GM12878 (cell line): ENCODE measurements at regions not wholly inside any gene's neighbourhood (a gene's known extent, or its start where the extent isn't known, plus 50 kb on each side); places are given as distances from the start of the nearest gene placed in this dataset.

Experiments
- CHD2 ChIP-seq: IDR thresholded peaks from 2 replicates; pipeline ENCODE4 v1.6.1; 2011; ENCODE audit warnings: low read depth, low read length, improper control_type of control experiment, borderline replicate concordance
- CTCF ChIP-seq, 3 experiments: IDR thresholded peaks in 2 of 3; conservative IDR thresholded peaks in 1 of 3; 2 replicates each; pipeline ENCODE4 v1.5.1; 2011; ENCODE audit warnings: low read depth in 3 of 3, low read length in 3 of 3, mild to moderate bottlenecking in 3 of 3, control low read depth in 2 of 3, moderate library complexity in 2 of 3, inconsistent platforms in 1 of 3, mixed read lengths in 1 of 3; ENCODE audit not compliant: control insufficient read depth in 2 of 3, insufficient read depth in 1 of 3; ENCODE audit errors: extremely low read depth in 1 of 3
- EP300 ChIP-seq, 2 experiments: fragments of 150-350 bp in 1 of 2; IDR thresholded peaks; 2 replicates each; pipeline ENCODE4 v1.6.1; 2011 to 2012; ENCODE audit warnings: low read depth in 2 of 2, low read length in 2 of 2, borderline replicate concordance in 1 of 2, improper control_type of control experiment in 1 of 2, inconsistent platforms in 1 of 2; ENCODE audit not compliant: control insufficient read depth in 1 of 2
- FOXK2 ChIP-seq: fragments of 450-650 bp; IDR thresholded peaks from 2 replicates; pipeline ENCODE4 v1.6.1; 2017; ENCODE audit warnings: mild to moderate bottlenecking, moderate library complexity
- HDAC6 ChIP-seq: fragments of 200-600 bp; sonication (generic); IDR thresholded peaks from one replicate; pipeline ENCODE4 v1.8.0; 2017; ENCODE audit warnings: antibody characterized with exemption; ENCODE audit not compliant: unreplicated experiment
- IRF3 ChIP-seq: fragments of 450-650 bp; IDR thresholded peaks from 2 replicates; pipeline ENCODE4 v1.6.1; 2014; ENCODE audit warnings: mild to moderate bottlenecking

GRCh38 chr10:11663763-11664555 is 52.5 kb upstream of the USP6NL start:
- no peak for TF ChIP-seq IRF3
- peak in 1 of 3 experiments; percentile 4; a peak in 1 of 6 replicates for TF ChIP-seq CTCF (IDR thresholded peaks at IDR 0.05 in 2 of 3, conservative IDR thresholded peaks at IDR 0.05 in 1 of 3; ENCODE audit: control insufficient read depth in 2 of 3, extremely low read depth in 1 of 3, insufficient read depth in 1 of 3, low read depth in 3 of 3, low read length in 3 of 3)
- no peak for TF ChIP-seq HDAC6
- TF ChIP-seq EP300 (IDR thresholded peaks at IDR 0.05; ENCODE audit: borderline replicate concordance in 1 of 2, control insufficient read depth in 1 of 2, low read depth in 2 of 2, low read length in 2 of 2) = peak in 1 of 2 experiments; percentile 30; a peak in 1 of 4 replicates
- no peak for TF ChIP-seq FOXK2
- no peak for TF ChIP-seq CHD2
